Memory B cell (primary cell): ENCODE measurements at regions not wholly inside any gene's neighbourhood (a gene's known extent, or its start where the extent isn't known, plus 50 kb on each side); places are given as distances from the start of the nearest gene placed in this dataset.

Source experiments
- ATAC-seq: fragments of 150-1000 bp; cut with Tn5 transposase; 2 replicates; pipeline ENCODE4 v1.10.0; 2021; ENCODE audit warnings: low read depth, mild to moderate bottlenecking, moderate library complexity
- DNase-seq, 2 donors: peaks; one replicate each; pipeline ENCODE4 v3.0.0; 2022; ENCODE audit warnings: low spot score in 2 of 2
- H3K27ac Mint-ChIP-seq: one replicate; pipeline ENCODE4 v1.8.0; 2022; ENCODE audit warnings: mild to moderate bottlenecking, moderate library complexity, mixed read lengths
- H3K27me3 Mint-ChIP-seq: one replicate; pipeline ENCODE4 v1.8.0; 2022; ENCODE audit warnings: mixed read lengths
- H3K36me3 Mint-ChIP-seq: one replicate; pipeline ENCODE4 v1.8.0; 2022; ENCODE audit warnings: mild to moderate bottlenecking, mixed read lengths
- H3K4me1 Mint-ChIP-seq: one replicate; pipeline ENCODE4 v1.8.0; 2022; ENCODE audit warnings: mixed read lengths
- H3K4me3 Mint-ChIP-seq: one replicate; pipeline ENCODE4 v1.8.0; 2022; ENCODE audit warnings: mild to moderate bottlenecking, moderate library complexity, mixed read lengths
- H3K9me3 Mint-ChIP-seq: one replicate; pipeline ENCODE4 v1.8.0; 2022; ENCODE audit warnings: mixed read lengths

- peaks cover 17% of the 10 kb centered on the region for H3K9me3 Mint-ChIP-seq
- H3K4me1 Mint-ChIP-seq: no peaks in the 10 kb centered on the region
- no peak overlapping the region for H3K4me3 Mint-ChIP-seq
- H3K27ac Mint-ChIP-seq: no peak overlapping the region
- DNase-seq (no peak), ATAC-seq (no peak)
- H3K27me3 Mint-ChIP-seq: no peaks in the 10 kb centered on the region
- H3K36me3 Mint-ChIP-seq: peaks cover 1% of the 10 kb centered on the region
Observed at GRCh38 chr3:13723676-13724207, 156.1 kb downstream of the WNT7A start.

- Mint-ChIP-seq H3K36me3 (peaks cover 1% of the 10 kb centered on the region), H3K27me3 (no peaks in the 10 kb centered on the region), H3K4me1 (no peaks in the 10 kb centered on the region), H3K9me3 (peaks cover 17% of the 10 kb centered on the region), H3K27ac (no peak overlapping the region), H3K4me3 (no peak overlapping the region)
- ATAC-seq (no peak), DNase-seq (no peak)
Observed at GRCh38 chr3:13722178-13722577, 157.7 kb downstream of the WNT7A start.

DNA sequence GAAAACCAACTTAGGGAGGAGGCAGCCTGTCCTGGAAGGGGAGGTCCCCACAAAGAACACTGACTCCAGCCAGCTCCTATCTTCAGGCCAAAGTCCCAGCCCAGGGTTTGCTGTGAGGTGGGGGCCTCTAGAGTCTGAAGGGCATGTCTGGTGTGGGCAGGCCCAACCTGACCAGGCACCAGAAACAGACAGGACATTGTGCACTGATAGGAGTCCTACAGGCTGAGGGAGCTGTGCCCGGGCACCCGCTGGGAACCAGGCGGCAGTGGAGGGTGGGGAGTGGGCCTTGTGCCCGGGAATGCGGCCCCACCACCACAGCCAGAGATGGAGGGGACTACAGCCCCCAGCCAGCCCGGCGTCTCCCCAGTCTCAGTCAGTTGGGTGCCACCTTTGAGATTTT, 161.4 kb downstream of the WNT7A start:
- Mint-ChIP-seq H3K4me1 (no peaks in the 10 kb centered on the region), H3K4me3 (no peak overlapping the region), H3K27ac (no peak overlapping the region), H3K9me3 (peaks cover 19% of the 10 kb centered on the region), H3K27me3 (peaks cover 5% of the 10 kb centered on the region), H3K36me3 (peaks cover 1% of the 10 kb centered on the region)
- no peak for DNase-seq
- no peak for ATAC-seq

DNA sequence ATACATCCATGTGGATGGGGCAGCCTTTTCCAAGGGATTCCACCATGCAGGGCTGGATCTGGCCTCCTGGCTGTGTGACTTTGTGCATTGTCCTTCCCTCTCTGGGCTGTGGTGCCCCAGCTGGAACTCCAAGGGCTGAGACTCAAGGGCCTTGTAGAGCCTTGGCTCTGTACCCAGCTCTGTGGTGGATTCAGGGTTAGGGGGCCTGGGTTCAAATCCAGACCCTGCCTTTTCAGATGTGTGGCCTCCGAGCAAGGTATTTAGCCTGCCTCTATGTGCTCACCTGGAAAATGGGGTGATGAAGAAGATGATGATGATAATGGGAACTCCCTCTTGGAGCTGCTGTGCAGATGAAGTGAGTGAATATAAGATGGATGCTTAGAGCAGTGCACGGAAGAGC, 161.9 kb downstream of the WNT7A start:
- Mint-ChIP-seq H3K27me3 (peaks cover 9% of the 10 kb centered on the region), H3K27ac (no peak overlapping the region), H3K4me3 (no peak overlapping the region), H3K36me3 (peaks cover 1% of the 10 kb centered on the region), H3K4me1 (no peaks in the 10 kb centered on the region), H3K9me3 (peaks cover 20% of the 10 kb centered on the region)
- DNase-seq (no peak), ATAC-seq (no peak)

- Mint-ChIP-seq H3K27ac (no peak overlapping the region), H3K36me3 (no peaks in the 10 kb centered on the region), H3K4me3 (no peak overlapping the region), H3K9me3 (peaks cover 16% of the 10 kb centered on the region), H3K4me1 (no peaks in the 10 kb centered on the region), H3K27me3 (peaks cover 9% of the 10 kb centered on the region)
- ATAC-seq (no peak), DNase-seq (no peak)
Observed at GRCh38 chr3:13717222-13717895, 162.5 kb downstream of the WNT7A start.

DNA sequence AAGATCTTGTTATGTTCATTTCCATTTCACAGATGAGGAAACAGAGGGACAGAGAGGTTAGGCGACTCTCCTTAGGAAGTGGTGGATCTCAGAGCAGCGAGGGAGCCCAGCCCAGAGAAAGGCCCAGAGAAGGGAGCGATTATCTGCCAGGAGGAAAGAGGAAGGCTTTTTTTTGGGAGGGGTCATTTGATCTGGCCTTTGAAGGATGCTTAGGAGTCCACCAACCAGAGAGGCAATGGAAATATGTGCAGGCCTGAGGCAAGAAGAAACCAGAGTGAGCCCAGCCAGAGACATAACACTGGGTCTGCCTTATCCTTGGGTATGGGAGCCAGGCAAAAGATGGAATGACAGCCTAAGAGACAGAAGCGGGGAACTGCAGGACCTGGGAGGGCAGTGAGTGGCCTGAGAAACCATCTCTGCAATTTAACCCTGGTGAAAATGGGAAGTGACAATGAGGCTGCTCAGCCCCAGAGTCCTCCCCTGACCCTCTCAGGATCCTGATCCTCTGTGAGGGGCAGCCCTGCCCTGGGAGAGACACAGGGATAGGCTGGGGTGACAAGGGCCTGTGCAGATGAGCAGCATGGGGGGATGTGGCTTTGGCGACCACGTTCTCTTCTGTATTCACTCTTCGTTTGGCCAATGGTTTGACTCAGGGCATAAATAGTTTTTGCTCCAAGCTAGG, 163.2 kb downstream of the WNT7A start:
- DNase-seq: no peak
- H3K9me3 Mint-ChIP-seq: peaks cover 15% of the 10 kb centered on the region
- no peak overlapping the region for H3K27ac Mint-ChIP-seq
- no peaks in the 10 kb centered on the region for H3K4me1 Mint-ChIP-seq
- H3K27me3 Mint-ChIP-seq: peaks cover 13% of the 10 kb centered on the region
- H3K36me3 Mint-ChIP-seq: no peaks in the 10 kb centered on the region
- ATAC-seq: no peak
- H3K4me3 Mint-ChIP-seq: no peak overlapping the region

GRCh38 chr3:13715961-13716360, 163.9 kb downstream of the WNT7A start:
- Mint-ChIP-seq H3K27ac (no peak overlapping the region), H3K36me3 (no peaks in the 10 kb centered on the region), H3K27me3 (peaks cover 19% of the 10 kb centered on the region), H3K4me3 (no peak overlapping the region), H3K9me3 (peaks cover 20% of the 10 kb centered on the region), H3K4me1 (no peaks in the 10 kb centered on the region)
- ATAC-seq (no peak), DNase-seq (no peak)

- Mint-ChIP-seq H3K4me1 (no peaks in the 10 kb centered on the region), H3K36me3 (no peaks in the 10 kb centered on the region), H3K4me3 (no peak overlapping the region), H3K27ac (no peak overlapping the region), H3K27me3 (peaks cover 21% of the 10 kb centered on the region), H3K9me3 (peaks cover 23% of the 10 kb centered on the region)
- ATAC-seq (no peak), DNase-seq (no peak)
Observed at GRCh38 chr3:13715167-13715954, 164.5 kb downstream of the WNT7A start.

DNA sequence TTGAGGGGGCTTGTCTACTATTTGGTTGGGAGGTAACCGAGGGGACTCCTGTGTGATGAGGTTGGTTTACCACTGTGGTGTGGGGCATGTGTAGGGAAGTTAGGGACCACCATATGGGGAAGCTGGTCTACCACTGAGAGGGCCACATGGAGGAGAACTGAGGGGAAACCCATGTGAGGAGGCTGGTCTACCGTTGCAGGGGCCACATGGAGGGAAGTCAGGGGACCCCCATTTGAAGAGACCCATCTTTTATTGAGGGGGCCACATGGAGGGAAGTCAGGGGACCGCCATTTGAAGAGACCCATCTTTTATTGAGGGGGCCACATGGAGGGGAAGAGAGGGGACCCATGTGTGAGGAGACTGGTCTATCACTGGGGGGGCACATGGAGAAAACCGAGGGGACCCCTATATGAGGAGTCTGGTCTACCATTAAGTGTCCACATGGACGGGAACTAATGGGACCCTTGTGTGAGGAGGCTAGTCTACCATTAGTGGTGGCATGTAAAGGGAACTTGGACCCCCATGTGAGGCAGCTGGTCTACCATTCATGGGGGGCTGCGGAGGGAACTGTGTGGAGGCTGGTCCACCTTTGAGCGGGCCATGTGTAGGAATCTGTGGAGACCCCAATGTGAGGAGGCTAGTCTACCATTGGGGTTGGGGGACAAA, 165.5 kb downstream of the FBLN2 start:
- Mint-ChIP-seq H3K27ac (no peak overlapping the region), H3K27me3 (peaks cover 23% of the 10 kb centered on the region), H3K4me3 (no peak overlapping the region), H3K4me1 (no peaks in the 10 kb centered on the region), H3K9me3 (peaks cover 29% of the 10 kb centered on the region), H3K36me3 (no peaks in the 10 kb centered on the region)
- DNase-seq (no peak), ATAC-seq (no peak)

DNA sequence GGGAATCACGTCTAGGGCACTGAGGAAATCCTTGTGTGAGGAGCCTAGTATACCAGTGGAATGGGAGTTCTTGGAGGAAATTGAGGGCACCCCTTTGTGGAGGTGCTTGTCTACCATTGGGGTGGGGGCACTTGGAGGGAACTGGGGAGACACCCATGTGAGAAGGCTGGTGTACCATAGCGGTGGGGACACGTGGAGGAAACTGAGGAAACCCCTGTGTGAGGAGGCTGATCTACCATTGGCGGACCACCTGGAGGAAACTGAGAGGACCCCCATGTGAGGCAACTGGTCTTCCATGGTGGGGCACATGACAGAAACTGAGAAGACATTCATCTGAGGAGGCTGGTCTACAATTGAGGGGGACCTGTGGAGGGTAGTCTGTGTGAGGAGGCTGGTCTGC, 164.5 kb downstream of the FBLN2 start:
- Mint-ChIP-seq H3K9me3 (peaks cover 34% of the 10 kb centered on the region), H3K27me3 (peaks cover 27% of the 10 kb centered on the region), H3K27ac (no peak overlapping the region), H3K4me3 (no peak overlapping the region), H3K4me1 (no peaks in the 10 kb centered on the region), H3K36me3 (no peaks in the 10 kb centered on the region)
- ATAC-seq (no peak), DNase-seq (no peak)

- ATAC-seq (no peak), DNase-seq (no peak)
- Mint-ChIP-seq H3K4me3 (no peak overlapping the region), H3K27ac (no peak overlapping the region), H3K9me3 (peaks cover 40% of the 10 kb centered on the region), H3K4me1 (no peaks in the 10 kb centered on the region), H3K36me3 (no peaks in the 10 kb centered on the region), H3K27me3 (peaks cover 33% of the 10 kb centered on the region)
Observed at GRCh38 chr3:13712682-13713180, 163.8 kb downstream of the FBLN2 start.

GRCh38 chr3:13711911-13712650, 163.2 kb downstream of the FBLN2 start:
- ATAC-seq (no peak), DNase-seq (no peak)
- Mint-ChIP-seq H3K27ac (no peak overlapping the region), H3K4me1 (no peaks in the 10 kb centered on the region), H3K36me3 (no peaks in the 10 kb centered on the region), H3K27me3 (peaks cover 40% of the 10 kb centered on the region), H3K4me3 (no peak overlapping the region), H3K9me3 (peaks cover 45% of the 10 kb centered on the region)

GRCh38 chr3:13710251-13710650, 161.3 kb downstream of the FBLN2 start:
- Mint-ChIP-seq H3K27ac (no peak overlapping the region), H3K27me3 (peaks cover 54% of the 10 kb centered on the region), H3K9me3 (peaks cover 51% of the 10 kb centered on the region), H3K36me3 (peaks cover 2% of the 10 kb centered on the region), H3K4me1 (no peaks in the 10 kb centered on the region), H3K4me3 (no peak overlapping the region)
- ATAC-seq: no peak
- no peak for DNase-seq
